Jurkat, Clone E6-1 (cell line): ENCODE measurements at regions not wholly inside any gene's neighbourhood (a gene's known extent, or its start where the extent isn't known, plus 50 kb on each side); places are given as distances from the start of the nearest gene placed in this dataset.
A peak's percentile ranks its signal among the peaks of the same experiment; 100 is the strongest.
"Not testable (repeated sequence)": the region's sequence is repeated elsewhere in the genome, so short reads cannot be mapped to it uniquely, and the experiment has no call there.

Experiments used
- DNase-seq: peaks from one replicate; pipeline ENCODE4 v3.0.0-alpha.2; 2011; ENCODE audit warnings: low read depth, low spot score
- H3K4me3 ChIP-seq: 2 replicates; pipeline ENCODE4 v1.5.1; 2011; ENCODE audit warnings: mild to moderate bottlenecking, low read length, control low read depth, moderate library complexity

DNA sequence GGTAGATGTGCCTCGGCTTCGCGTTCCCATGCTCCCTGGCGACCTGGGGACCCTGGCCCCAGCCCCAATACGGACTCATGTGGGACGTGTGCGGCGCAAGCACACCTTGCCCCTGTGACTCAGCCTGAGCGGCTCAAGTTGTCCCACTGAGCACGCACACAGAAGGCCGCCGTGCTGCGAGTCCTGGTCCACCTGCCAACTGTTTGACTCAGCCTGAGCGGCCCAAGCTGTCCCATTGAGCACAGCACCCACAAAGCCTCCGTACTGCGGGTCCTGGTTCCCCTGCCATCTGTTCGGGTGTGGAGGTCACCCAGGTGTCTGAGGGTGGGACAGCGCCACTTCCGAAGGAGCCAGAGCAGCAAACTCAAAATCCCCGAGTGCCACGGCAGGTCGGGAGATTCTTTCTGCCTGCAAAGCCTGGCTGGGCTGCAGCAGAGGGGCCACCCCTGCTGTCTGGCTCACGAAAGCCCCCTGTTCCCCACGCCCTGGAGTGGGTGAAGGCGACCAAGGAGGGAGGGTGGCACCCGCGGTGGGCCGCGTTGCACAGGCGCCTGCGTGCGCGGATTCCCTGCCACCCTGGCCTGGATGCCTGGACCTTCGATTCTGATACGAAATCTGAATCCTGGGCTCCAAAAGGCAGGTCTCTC lies 362.6 kb upstream of the DEFB115 start:
- DNase-seq, H3K4me3 ChIP-seq: not testable (repeated sequence)

DNA sequence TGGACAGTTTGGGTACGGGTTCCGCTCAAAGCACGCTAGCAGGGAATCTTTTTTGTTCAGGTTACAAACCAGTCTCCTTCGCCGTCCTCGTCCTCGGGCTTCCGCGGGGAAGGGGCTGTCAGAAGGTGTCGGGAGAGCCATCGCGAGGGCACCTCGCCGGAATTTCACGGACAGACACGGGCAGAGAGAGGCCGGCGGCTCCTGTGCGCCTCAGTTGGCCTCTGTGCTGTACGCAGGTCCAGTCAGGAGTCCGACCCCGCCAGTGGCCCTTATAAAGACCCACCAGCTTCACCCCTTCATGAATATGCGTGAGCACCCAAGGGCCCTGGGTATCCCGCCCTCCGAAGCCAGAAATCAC lies 362.1 kb upstream of the DEFB115 start:
- DNase-seq, H3K4me3 ChIP-seq: not testable (repeated sequence)

DNA sequence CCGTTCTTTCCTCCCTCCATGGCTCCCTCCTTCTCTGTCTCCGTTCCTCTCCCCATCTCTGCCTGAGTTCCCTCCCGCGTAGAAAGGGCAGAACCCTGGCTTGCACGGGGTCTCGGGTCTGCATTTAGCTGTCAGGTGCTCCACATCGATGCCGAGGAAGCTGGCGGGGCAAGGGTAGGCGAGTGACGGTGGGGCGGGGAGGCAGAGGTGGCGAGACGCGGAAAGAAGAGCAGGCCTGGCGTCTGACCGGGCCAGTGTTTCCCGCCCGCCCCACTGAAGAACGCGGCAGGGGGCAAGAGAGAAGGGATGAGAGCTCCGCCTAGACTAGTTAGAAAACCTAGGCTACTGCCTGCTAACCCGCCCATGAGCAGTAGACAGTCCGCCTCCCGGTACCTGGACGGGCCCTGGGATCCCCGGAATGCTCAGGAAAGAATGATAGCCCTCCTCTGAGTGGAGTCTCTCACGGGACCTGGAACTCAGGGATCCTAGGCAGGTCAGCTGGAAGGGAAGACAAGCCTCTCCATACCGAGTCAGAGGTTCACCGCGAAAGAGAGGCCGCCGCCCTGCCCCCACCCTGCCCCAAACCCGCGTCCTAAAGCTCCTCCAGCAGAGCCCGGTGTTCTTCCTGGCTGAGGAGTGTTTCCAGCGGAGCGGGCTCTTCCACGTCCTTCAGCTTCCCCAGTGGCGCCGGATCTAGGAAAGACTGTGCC lies 357.9 kb upstream of the DEFB115 start:
- not testable (repeated sequence) for H3K4me3 ChIP-seq, DNase-seq

DNA sequence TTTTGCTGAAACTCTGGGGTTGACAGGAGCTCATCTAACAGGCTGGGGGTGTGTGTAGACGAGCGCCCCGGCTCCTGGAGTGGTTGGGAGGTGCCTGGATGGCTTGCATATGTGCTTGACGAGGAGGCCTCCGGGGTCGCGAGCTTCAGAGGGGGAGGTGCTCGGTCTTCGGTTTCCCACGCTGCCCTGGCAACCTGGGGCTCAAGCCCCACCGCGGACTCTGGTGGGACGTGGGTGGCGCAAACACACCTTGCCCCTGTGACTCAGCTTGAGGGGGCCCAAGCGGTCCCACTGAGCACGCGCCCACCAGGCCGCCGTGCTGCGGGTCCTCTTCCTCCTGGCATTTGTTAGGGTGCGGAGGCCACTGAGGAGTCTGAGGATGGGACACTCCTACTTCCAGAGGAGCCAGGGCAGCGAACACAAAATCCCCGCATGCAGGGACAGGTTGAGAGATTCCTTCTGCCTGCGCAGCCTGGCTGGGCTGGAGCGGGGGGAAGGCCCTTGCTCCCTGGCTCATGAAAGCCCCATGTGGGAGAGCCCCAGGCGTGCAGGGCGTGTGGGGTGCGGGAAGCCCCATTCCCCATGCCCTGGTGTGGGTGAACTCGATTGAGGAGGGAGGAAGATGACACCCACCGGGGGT lies 357.3 kb upstream of the DEFB115 start:
- H3K4me3 ChIP-seq, DNase-seq: not testable (repeated sequence)

DNA sequence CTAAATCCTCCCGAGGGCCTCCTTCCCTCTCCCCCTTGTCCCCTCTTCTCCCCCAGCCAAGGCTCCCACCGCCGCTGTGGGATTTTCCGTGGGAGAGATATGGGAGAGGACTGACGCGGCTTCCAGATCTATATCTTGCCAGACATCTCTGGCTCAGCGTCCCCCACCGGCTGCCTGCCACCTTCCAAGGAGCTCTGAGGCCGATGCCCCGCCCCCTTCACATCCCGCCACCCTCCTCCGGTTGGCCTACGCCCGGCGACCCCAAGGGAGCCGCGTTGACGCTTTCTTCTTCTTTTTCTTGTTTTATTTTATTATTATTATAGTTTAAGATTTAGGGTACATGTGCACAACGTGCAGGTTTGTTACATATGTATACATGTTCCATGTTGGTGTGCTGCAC lies 352.2 kb upstream of the DEFB115 start:
- H3K4me3 ChIP-seq, DNase-seq: not testable (repeated sequence)

DNA sequence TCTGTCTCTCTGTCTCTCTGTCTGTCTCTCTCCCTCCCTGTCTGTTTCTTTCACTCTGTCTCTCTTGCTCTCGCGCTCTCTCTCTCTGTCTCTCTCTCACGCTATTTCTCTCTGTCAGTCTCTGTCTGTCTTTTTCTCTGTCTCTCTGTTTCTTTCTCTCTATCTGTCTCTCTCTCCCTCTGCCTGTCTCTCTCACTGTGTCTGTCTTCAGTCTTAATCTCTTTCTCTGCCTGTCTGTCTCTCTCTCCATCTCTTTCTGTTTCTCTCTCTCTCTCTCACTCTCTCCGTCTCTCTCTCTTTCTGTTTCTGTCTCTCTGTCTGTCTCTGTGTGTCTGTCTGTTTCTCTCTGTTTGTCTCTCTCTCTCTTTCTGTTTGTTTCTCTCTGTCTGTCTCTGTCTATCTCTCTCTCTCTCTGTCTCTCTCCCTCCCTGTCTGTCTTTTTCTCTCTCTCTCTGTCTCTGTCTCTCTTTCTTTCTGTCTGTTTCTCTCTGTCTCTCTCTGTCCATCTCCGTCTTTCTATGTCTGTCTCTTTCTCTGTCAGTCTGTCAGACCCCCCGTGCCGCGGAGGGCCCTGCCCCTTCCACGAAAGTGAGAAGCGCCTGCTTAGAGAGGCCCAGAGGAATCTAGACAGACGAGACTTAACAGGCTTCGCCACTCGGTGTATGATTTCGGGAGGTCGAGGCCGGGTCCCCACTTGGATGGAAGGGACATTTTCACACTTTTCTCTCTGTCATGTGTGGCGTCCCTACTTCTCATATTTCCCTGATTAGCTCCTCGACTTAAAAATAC lies 346.3 kb upstream of the DEFB115 start:
- no peak for DNase-seq
- no peak overlapping the region for H3K4me3 ChIP-seq

DNA sequence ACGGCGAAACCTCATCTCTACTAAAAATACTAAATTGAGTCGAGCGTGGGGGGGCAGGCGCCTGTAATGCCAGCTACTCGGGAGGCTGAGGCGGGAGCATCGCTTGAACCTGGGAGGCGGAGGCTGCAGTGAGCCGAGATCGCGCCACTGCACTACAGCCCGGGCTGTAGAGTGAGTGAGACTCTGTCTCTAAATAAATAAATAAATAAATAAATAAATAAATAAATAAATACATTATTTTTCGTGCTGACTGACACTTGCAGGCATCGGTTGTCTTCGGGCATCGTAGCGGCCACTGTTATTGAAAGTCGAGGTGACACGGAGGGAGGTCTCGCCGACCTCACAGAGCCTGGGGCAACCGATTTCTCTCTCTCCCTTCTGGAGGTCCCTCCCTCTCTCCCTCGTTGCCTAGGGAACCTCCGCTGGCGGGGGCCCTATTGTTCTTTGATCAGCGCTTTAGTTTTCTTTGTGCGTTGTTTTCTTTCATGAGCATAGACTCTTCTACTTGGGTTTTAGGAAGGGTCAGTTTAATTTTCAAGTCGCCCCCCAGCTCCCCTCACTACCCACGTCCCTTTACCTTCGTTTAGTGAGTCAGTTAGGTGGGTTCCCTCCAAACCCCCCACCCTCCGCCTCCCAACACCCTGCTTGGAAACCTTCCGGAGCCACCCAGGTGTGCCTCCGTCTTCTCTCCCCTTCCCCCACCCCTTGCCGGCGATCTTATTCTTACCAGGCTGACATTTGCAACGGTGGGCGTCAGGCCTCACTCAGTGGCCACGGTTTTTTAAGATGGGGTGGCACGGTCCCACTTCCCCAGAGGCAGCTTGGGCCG lies 345.4 kb upstream of the DEFB115 start:
- not testable (repeated sequence) for DNase-seq, H3K4me3 ChIP-seq

DNA sequence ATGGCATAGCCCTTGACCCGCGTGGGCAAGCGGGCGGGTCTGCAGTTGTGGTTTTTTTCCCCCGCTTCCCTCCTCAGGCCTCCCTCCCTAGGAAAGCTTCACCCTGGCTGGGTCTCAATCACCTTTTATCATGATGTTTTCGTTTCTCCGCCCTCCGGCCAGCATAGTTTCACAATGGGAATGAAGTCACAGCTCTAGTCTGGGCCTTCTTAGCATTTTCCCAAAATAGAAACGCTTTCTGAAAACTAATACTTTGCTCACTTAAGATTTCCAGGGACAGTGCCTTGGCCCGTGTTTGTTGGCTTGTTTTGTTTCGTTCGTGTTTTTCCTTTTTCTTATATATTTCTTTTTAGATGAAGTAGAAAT lies 344.8 kb upstream of the DEFB115 start:
- H3K4me3 ChIP-seq, DNase-seq: not testable (repeated sequence)

DNA sequence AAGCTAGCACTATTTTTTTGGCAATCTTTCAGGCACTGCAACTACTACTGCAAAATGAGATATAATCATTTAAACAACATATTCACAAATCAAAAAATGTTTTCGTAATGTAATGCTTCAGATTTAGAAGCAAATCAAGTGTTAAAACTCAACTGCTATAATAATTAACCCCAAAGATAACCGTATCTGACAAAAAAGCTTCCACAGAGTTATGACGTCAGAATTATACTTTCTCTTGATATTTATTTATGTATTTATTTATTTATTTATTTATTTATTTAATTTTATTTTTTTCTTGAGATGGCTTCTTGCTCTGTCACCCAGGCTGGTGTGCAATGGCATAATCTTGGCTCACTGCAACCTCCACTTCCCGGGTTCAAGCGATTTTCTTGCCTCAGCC lies 341.1 kb upstream of the DEFB115 start:
- DNase-seq, H3K4me3 ChIP-seq: not testable (repeated sequence)

DNA sequence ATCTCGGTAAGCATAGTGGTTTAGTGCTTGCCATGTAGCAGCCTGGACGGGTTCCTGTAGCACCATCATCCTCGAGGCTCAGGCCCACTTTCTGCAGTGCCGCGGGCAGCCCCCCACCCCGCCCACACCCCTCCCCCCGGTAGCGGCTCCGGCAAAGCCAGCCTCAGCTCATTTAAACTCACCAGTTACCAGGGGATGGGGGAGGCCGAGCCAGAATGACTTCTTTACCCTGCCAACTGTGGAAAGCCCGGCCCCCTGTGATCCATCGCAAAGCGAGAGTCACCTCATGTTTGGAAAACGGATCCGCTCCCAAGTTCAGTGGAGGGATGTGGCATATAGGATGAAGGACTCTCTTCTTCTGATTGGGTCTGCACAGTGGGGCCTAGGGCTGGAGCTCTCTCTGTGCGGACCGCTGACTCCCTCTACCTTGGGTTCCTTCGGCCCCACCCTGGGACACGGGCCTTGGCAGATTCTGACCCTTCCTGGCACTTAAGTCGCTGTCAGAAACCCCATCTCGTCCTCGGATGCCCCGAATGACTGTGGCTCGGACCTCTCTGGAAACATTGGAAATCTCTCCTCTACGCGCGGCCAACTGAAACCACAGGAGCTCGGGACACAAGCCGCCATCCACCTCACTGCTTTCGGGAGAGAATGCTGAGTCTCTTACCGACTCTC lies 337.8 kb upstream of the DEFB115 start:
- no peak overlapping the region for H3K4me3 ChIP-seq
- no peak for DNase-seq

DNA sequence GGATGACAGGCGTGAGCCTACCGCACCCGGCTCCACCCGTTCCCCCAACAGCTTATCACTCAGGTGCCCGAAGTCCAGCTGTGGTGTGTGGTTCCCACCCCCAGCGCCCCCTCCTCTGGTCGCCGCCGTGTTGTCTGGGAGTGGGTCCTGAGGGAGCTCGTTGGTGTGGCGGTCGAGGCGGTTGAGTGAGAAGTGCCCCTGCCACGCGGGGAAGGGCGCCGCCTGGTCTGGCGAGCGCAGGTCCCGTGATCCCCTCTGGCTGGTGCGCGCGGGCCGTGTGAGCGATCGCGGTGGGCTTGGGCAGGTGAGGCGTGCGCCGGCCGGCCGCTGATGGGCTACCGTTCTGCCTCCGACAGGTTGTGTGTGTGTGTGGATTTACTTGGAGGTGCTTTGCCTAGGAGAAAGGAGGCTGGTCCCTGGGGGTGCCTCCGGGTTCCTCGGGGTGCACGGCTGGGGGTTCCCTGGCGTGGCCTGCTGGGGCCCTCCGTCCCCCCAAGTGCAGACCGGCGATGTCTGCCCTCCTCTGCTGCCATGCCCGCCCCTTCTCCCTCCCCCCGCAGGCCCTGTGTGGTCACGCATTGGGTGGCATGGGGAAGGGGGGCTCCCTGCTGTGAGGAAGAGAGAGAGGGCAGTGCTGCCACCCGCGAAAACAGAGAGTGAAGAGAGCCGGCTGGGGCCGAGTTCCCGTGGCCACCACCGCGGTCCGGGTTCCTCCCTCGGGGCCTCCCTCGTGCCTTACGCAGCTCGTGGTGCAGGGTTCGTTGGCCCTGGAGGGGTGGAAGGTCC lies 336.0 kb upstream of the DEFB115 start:
- H3K4me3 ChIP-seq = no peak overlapping the region
- no peak for DNase-seq

DNA sequence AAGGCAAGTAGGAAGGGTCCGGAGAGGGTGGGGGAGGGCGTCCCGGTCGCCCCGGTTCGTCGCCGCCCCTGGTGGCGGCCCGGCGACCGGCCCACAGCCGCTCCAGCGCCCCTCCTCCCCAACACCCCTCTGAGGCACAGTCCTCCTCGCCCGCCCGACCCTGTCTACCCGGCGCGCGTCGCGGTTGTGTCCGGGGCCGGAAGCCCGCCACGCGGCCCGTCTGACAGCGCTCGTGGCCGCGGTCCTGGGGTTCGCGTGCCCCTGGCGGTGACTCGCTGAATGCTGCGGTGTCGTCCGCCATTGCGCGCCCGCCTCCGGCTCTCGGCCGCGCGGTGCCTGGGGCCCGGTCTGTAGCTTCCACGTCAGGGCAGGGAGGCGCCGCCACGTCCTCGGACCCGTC lies 335.3 kb upstream of the DEFB115 start:
- no peak overlapping the region for H3K4me3 ChIP-seq
- no peak for DNase-seq

DNA sequence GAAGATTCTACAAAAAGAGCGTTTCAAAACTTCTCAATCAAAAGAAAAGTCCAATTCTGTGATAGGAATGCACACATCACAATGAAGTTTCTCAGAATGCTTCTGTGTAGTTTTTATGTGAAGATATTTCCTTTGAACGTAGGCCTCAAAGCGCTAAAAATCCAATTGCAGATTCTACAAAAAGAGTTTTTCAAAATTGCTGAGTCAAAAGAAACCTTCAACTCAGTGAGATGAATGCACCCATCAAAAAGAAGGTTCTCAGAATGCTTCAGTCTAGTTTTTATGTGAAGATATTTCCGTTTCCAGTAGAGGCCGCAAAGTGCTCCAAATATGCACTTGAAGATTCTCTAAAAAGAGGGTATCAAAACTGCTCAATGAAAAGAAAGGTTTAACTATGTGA lies 319.7 kb upstream of the DEFB115 start:
- no peak for DNase-seq
- no peak overlapping the region for H3K4me3 ChIP-seq

DNA sequence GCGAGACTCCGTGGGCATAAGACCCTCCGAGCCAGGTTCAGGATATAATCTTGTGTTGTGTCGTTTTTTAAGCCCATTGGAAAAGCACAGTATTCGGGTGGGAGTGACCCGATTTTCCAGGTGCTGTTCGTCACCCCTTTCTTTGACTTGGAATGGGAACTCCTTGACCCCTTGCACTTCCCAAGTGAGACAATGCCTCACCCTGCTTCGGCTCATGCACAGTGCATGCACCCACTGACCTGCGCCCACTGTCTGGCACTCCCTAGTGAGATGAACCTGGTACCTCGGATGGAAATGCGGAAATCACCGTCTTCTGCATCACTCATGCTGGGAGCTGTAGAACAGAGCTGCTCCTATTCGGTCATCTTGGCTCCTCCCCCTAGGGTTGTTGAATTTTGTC lies 307.7 kb upstream of the DEFB115 start:
- no peak for DNase-seq

DNA sequence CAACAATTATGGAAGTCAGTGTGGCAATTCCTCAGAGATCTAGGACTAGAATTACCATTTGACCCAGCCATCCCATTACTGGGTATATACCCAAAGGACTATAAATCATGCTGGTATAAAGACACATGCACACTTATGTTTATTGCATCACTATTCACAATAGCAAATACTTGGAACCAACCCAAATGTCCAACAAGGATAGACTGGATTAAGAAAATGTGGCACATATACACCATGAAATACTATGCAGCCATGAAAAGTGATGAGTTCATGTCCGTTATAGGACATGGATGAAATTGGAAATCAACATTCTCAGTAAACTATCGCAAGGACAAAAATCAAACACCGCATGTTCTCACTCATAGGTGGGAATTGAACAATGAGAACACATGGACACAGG lies 306.4 kb upstream of the DEFB115 start:
- DNase-seq, H3K4me3 ChIP-seq: not testable (repeated sequence)

More for the DNA sequence above, 307.7 kb upstream of the DEFB115 start:
- no peak overlapping the region for H3K4me3 ChIP-seq

DNA sequence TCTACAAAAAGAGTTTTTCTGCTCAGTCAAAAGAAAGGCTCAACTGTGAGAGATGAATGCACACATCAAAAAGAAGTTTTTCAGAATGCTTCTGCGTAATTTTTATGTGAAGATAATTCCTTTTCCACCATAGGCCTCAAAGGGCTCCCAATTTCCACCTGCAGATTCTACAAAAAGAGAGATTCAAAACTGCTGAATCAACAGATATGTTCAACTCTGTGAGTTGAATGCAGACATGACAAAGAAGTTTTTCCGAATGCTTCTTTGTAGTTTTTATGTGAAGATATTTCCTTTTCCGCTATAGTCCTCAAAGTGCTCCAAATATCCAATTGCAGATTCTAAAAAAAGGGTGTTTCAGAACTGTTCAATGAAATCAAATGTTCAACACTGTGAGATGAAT lies 300.8 kb upstream of the DEFB115 start:
- not testable (repeated sequence) for DNase-seq, H3K4me3 ChIP-seq

DNA sequence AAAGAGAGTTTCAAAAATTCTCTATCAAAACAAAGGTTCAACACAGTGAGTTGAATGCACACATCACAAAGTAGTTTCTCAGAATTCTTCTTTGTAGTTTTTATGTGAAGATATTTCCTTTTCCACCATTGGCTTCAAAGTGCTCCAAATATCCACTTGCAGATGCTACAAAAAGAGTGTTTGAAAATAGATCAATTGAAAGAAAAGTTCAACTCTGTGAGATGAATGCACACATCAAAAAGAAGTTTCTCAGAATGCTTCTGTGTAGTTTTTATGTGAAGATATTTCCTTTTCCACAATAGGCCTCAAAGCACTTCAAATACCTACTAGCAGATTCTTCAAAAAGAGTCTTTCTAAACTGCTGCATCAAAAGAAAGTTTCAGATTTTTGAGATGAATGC lies 298.3 kb upstream of the DEFB115 start:
- peak; percentile 77 for DNase-seq
- H3K4me3 ChIP-seq = not testable (repeated sequence)

DNA sequence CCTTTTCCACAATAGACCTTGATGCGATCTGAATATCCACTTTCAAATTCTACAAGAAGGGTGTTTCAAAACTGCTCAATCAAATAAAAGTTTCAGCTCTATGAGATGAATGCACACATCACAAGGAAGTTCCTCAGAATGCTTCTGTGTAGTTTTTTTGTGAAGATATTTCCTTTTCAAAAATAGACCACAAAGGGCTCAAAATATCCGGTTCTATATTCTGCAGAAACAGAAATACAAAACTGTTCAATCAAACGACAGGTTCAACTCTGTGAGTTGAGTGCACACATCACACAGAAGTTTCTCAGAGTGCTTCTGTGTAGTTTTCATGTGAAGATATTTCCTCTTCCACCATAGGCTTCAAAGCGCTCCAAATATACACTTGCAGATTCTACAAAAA lies 293.9 kb upstream of the DEFB115 start:
- peak; percentile 86 for DNase-seq
- no peak overlapping the region for H3K4me3 ChIP-seq
